Fibroblast of lung (primary cell): ENCODE measurements at regions not wholly inside any gene's neighbourhood (a gene's known extent, or its start where the extent isn't known, plus 50 kb on each side); places are given as distances from the start of the nearest gene placed in this dataset.

ENCODE experiments used
- CTCF ChIP-seq, 2 donors: IDR thresholded peaks in 1 of 2; conservative IDR thresholded peaks in 1 of 2; 1 replicate in 1 of 2; 2 replicates in 1 of 2; pipeline ENCODE4 v1.5.1; 2011 to 2012; ENCODE audit warnings: low read length in 2 of 2, control low read depth in 1 of 2, inconsistent platforms in 1 of 2, low read depth in 1 of 2, mild to moderate bottlenecking in 1 of 2
- EZH2 ChIP-seq: IDR thresholded peaks from 2 replicates; pipeline ENCODE4 v1.5.1; 2012; ENCODE audit warnings: low read length, control low read depth, mild to moderate bottlenecking; ENCODE audit errors: missing control alignments

DNA sequence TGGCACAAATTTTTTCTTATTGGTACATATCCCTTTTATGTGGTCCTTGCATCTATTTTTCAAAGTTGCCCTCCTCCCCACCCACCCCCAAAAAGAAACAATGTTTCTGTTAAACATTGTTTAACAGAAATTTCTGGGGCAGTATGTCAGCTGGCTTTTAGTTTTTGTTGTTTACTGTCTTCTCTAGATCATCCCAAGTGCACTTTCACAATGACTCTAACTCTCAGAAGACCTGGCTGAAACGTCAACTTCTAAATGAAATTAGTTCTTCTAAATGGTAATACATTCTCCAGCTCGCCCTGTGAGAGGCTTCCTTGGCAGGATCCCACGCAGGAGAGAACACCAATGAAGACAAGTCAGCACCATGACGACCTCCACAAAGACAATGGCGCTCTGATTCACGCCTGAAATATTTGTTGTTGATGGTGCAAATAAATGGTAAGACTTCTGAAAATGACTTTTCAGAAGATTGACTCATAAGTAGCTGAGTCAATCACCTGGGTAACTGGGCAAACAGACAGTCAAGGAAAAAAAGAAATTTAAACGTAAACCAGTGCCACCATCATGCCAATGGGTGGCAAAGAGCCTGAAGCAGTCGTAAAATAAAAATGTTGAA, 293.7 kb downstream of the FZD1 start:
- no peak for TF ChIP-seq CTCF (conservative IDR thresholded peaks at IDR 0.05 in 1 of 2, IDR thresholded peaks at IDR 0.05 in 1 of 2; ENCODE audit: low read depth in 1 of 2, low read length in 2 of 2)
- TF ChIP-seq EZH2, result no peak
